Suprapubic skin (tissue), 4 donors: ENCODE measurements at regions not wholly inside any gene's neighbourhood (a gene's known extent, or its start where the extent isn't known, plus 50 kb on each side); places are given as distances from the start of the nearest gene placed in this dataset.

Experiments used
- DNase-seq, 2 donors: peaks; one replicate each; pipeline ENCODE4 v3.0.0-alpha.2; 2019; ENCODE audit warnings: low spot score in 2 of 2
- H3K27ac ChIP-seq: fragments of 200-600 bp; sonication (generic); one replicate; pipeline ENCODE4 v1.5.1; 2019
- H3K27me3 ChIP-seq: fragments of 200-600 bp; sonication (generic); one replicate; pipeline ENCODE4 v1.5.1; 2019
- H3K36me3 ChIP-seq: fragments of 200-600 bp; sonication (generic); one replicate; pipeline ENCODE4 v1.5.1; 2019
- H3K4me1 ChIP-seq: fragments of 200-600 bp; sonication (generic); one replicate; pipeline ENCODE4 v1.5.1; 2019
- H3K4me3 ChIP-seq: fragments of 200-600 bp; sonication (generic); one replicate; pipeline ENCODE4 v1.5.1; 2019; ENCODE audit warnings: mild to moderate bottlenecking
- H3K9me3 ChIP-seq: fragments of 200-600 bp; sonication (generic); one replicate; pipeline ENCODE4 v1.5.1; 2019
- EP300 ChIP-seq: sonication (generic); formaldehyde crosslinking; IDR thresholded peaks from one replicate; pipeline ENCODE4 v1.6.1; 2017; ENCODE audit warnings: antibody characterized with exemption
- POLR2A ChIP-seq, 2 donors: fragments of 450-650 bp; IDR thresholded peaks; one replicate each; pipeline ENCODE4 v1.6.1; 2017; ENCODE audit warnings: antibody characterized with exemption in 2 of 2, mild to moderate bottlenecking in 2 of 2, moderate library complexity in 2 of 2
- POLR2AphosphoS5 ChIP-seq, 3 donors: sonication (generic); formaldehyde crosslinking; IDR thresholded peaks; one replicate each; pipeline ENCODE4 v1.6.1; 2017; ENCODE audit warnings: antibody characterized with exemption in 3 of 3
- WGBS: methylation state at CpG from one replicate; pipeline ENCODE4 v1.1.5; 2018; 5-methylcytosine and 5-hydroxymethylcytosine counted together
- TF ChIP-seq, protein P1 (sequence below), 2 donors: fragments of 200-600 bp in 1 of 2; fragments of 450-650 bp in 1 of 2; sonication (generic) in 1 of 2; IDR thresholded peaks; one replicate each; pipeline ENCODE4 v1.5.1; 2016 to 2019; ENCODE audit warnings: antibody characterized with exemption in 2 of 2, mild to moderate bottlenecking in 1 of 2, moderate library complexity in 1 of 2

DNA sequence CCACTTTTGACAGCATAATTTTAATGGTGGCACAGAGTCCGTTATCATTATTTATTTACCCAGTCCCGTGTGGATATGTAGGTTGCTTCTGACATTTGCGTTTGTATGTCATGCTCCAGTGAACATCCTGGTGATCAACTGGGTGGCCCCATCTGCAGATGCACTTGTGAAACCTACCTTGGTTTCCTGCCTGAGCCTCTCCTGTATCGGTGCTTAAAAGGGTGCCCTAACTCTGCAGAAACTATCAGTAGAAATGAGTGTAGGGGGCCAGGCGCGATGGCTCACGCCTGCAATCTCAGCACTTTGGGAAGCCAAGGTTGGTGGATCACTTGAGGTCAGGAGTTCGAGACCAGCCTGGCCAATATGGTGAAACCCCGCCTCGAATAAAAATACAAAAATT, 92.1 kb upstream of the IER5L start:
- Histone ChIP-seq H3K4me3 (no peak overlapping the region), H3K4me1 (no peaks in the 10 kb centered on the region), H3K36me3 (no peaks in the 10 kb centered on the region), H3K27me3 (no peaks in the 10 kb centered on the region), H3K9me3 (no peaks in the 10 kb centered on the region), H3K27ac (no peak overlapping the region)
- no peak for DNase-seq
- TF ChIP-seq POLR2A (IDR thresholded peaks at IDR 0.05) (no peak), POLR2AphosphoS5 (IDR thresholded peaks at IDR 0.05) (no peak), EP300 (no peak)
- TF ChIP-seq, protein P1, sequence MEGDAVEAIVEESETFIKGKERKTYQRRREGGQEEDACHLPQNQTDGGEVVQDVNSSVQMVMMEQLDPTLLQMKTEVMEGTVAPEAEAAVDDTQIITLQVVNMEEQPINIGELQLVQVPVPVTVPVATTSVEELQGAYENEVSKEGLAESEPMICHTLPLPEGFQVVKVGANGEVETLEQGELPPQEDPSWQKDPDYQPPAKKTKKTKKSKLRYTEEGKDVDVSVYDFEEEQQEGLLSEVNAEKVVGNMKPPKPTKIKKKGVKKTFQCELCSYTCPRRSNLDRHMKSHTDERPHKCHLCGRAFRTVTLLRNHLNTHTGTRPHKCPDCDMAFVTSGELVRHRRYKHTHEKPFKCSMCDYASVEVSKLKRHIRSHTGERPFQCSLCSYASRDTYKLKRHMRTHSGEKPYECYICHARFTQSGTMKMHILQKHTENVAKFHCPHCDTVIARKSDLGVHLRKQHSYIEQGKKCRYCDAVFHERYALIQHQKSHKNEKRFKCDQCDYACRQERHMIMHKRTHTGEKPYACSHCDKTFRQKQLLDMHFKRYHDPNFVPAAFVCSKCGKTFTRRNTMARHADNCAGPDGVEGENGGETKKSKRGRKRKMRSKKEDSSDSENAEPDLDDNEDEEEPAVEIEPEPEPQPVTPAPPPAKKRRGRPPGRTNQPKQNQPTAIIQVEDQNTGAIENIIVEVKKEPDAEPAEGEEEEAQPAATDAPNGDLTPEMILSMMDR (IDR thresholded peaks at IDR 0.05), result no peak
- 93% methylated on average over 10 of the region's 10 CpGs for WGBS

DNA sequence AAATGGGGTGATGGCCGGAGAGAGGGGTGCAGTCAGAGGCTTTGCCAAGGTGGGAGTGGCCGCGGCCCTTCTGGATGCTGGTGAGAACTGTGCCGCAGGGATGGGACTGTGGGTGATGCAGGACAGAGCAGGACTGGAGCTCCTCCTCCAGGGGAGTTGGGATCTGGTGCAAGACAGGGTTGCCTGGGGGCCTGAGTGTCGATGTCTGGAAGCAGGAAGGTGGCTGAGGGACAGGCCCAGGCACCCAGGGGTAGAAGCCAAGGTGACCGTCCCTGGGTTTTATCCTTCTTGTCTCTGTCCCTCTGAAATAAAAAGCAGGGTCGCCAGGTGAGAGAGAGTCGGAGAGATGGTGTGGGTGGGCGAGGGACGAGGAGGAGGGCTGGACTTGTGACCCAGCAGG, 89.1 kb upstream of the IER5L start:
- no peaks in the 10 kb centered on the region for H3K4me1 ChIP-seq
- no peak overlapping the region for H3K4me3 ChIP-seq
- WGBS, result 92% methylated on average over 10 of the region's 10 CpGs
- no peaks in the 10 kb centered on the region for H3K27me3 ChIP-seq
- DNase-seq, result no peak
- no peaks in the 10 kb centered on the region for H3K36me3 ChIP-seq
- H3K9me3 ChIP-seq, result no peaks in the 10 kb centered on the region
- TF ChIP-seq POLR2A (IDR thresholded peaks at IDR 0.05) (no peak), POLR2AphosphoS5 (IDR thresholded peaks at IDR 0.05) (no peak), EP300 (no peak)
- TF ChIP-seq, protein P1 (IDR thresholded peaks at IDR 0.05), result no peak
- H3K27ac ChIP-seq, result no peak overlapping the region

GRCh38 chr9:129266536-129266935, 88.5 kb upstream of the IER5L start:
- no peak overlapping the region for H3K4me3 ChIP-seq
- WGBS, result 81% methylated on average over 5 of the region's 5 CpGs
- H3K9me3 ChIP-seq, result no peaks in the 10 kb centered on the region
- no peaks in the 10 kb centered on the region for H3K4me1 ChIP-seq
- TF ChIP-seq POLR2AphosphoS5 (IDR thresholded peaks at IDR 0.05) (no peak), EP300 (no peak), POLR2A (IDR thresholded peaks at IDR 0.05) (no peak)
- TF ChIP-seq, protein P1 (IDR thresholded peaks at IDR 0.05), result no peak
- H3K27ac ChIP-seq, result no peak overlapping the region
- no peaks in the 10 kb centered on the region for H3K36me3 ChIP-seq
- DNase-seq, result no peak
- no peaks in the 10 kb centered on the region for H3K27me3 ChIP-seq

DNA sequence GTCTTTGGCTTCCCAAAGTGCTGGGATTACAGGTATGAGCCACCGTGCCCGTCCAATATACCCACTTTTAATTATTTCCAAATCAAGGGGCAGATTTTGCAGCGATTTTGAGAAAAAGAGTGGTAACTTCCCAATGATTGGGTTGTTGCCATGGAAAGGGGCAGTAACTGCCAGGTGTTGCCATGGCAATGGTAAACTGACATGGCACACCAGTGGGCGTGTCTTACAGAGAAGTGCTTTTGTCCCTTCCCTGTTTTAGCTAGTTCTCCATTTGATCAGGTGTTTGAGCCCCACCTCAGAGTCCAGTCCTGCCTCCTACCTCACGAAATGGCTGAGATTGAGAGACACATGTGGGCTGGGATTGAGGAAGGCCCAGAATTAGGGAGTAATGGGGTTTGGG, 86.3 kb upstream of the IER5L start:
- WGBS, result 0% methylated on average over 1 of the region's 5 CpGs
- TF ChIP-seq POLR2A (IDR thresholded peaks at IDR 0.05), result no peak
- no peak for TF ChIP-seq EP300
- no peak for TF ChIP-seq POLR2AphosphoS5 (IDR thresholded peaks at IDR 0.05)
- TF ChIP-seq, protein P1 (IDR thresholded peaks at IDR 0.05), result no peak

DNA sequence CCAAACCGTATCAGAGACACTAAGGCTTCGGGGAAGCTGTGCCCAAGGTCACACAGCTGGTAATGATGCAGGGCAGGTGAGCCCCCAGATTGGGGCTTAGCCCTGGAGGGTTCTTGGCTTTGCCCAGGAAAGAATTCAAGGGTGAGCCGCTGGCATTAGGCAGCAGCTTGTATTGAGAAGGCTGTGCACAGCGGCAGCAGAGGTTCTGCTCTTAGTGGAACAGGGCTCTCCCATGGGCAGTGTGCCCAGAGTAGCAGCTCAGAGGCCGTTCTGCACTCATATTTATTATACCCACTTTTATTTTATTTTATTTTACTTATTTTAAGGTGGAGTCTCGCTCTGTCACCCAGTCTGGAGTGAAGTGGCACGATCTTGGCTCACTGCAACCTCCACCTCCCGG, 85.8 kb upstream of the IER5L start:
- H3K4me1 ChIP-seq, result peaks cover 8% of the 10 kb centered on the region
- 78% methylated on average over 8 of the region's 8 CpGs for WGBS
- no peak for DNase-seq
- H3K36me3 ChIP-seq, result no peaks in the 10 kb centered on the region
- no peaks in the 10 kb centered on the region for H3K9me3 ChIP-seq
- no peaks in the 10 kb centered on the region for H3K27me3 ChIP-seq
- H3K4me3 ChIP-seq, result no peak overlapping the region
- H3K27ac ChIP-seq, result no peak overlapping the region
- TF ChIP-seq POLR2A (IDR thresholded peaks at IDR 0.05), result no peak
- no peak for TF ChIP-seq POLR2AphosphoS5 (IDR thresholded peaks at IDR 0.05)

More for the DNA sequence above, 86.3 kb upstream of the IER5L start:
- Histone ChIP-seq H3K4me3 (no peak overlapping the region), H3K36me3 (no peaks in the 10 kb centered on the region), H3K27ac (no peak overlapping the region), H3K4me1 (peaks cover 3% of the 10 kb centered on the region), H3K9me3 (no peaks in the 10 kb centered on the region), H3K27me3 (no peaks in the 10 kb centered on the region)
- no peak for DNase-seq

DNA sequence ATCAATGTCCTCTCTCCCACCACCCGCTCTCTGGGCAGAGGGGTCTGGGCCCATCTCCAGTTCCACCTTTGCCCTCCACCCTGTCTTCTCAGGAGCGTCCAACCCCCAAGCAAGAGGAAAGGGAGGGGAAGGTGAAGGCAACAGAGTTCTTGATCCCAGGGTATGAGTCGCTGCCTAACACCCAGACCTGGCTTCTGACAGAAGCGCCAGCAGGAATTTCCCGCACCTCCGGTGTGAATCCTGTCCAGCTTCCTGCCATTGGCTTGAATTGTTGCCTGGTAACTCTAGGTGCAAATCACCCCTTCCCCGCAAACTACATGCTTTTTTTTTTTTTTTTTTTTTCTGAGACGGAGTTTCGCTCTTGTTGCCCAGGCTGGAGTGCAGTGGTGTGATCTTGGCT, 84.2 kb upstream of the IER5L start:
- Histone ChIP-seq H3K9me3 (no peaks in the 10 kb centered on the region), H3K27ac (peak overlapping the region; percentile 47), H3K36me3 (no peaks in the 10 kb centered on the region), H3K4me1 (peaks cover 19% of the 10 kb centered on the region), H3K27me3 (no peaks in the 10 kb centered on the region), H3K4me3 (no peak overlapping the region)
- TF ChIP-seq, protein P1 (IDR thresholded peaks at IDR 0.05), result no peak
- TF ChIP-seq EP300 (no peak), POLR2A (IDR thresholded peaks at IDR 0.05) (no peak), POLR2AphosphoS5 (IDR thresholded peaks at IDR 0.05) (no peak)
- DNase-seq, result no peak
- WGBS, result 84% methylated on average over 9 of the region's 9 CpGs
